ENCODE measurements at regions not wholly inside any gene's neighbourhood (a gene's known extent, or its start where the extent isn't known, plus 50 kb on each side); places are given as distances from the start of the nearest gene placed in this dataset.

DNA sequence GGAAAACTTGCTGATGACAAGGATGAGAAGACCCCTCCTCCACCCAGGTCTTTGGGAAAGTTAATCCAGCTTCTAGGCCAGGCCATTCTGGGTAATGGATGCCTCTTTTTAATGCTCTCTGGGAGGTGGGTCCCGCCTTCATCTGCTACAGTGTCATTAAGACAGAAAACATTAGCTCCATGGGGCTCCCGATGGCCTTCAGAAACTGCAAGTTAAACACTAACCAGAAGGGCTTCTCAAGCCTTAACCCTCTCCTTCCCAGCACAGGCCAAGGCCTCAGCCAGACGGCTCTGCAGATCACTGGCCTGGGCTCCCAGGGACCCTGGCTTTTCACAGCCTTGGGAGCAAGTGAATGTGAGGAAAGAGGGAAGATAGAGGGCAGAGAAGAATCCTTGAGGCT is 364.9 kb downstream of the MATN1 start:
- FAIRE-seq: no peak
- peaks cover 54% of the 10 kb centered on the region for H3K27me3 Mint-ChIP-seq (ENCODE audit: low read depth, unreplicated experiment)

DNA sequence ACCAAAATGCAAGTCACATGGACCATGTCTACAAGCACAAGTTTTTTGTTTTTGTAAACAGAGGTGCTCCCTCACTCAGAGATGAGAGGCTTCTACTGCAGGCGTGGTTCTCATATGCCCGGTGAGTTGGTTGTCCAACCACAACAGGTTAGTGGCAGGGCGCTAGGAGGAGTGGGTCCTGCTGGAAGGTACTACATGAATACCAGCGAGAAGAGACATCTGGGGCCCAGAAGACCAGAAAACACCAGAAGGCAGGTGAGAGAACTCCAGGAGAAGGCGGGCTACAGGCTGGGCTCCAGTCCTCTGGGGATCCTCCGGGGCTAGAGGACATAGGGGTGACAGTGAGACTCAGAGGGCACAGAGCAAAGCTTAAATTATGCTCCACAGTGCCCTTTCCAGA is 366.5 kb downstream of the MATN1 start:
- no peaks in the 10 kb centered on the region for H3K79me2 ChIP-seq (ENCODE audit: insufficient read depth, low read length)
- no peak overlapping the region for H3K27ac ChIP-seq (ENCODE audit: low read depth, low read length)
- H4K20me1 ChIP-seq (ENCODE audit: insufficient read depth, low read length): no peaks in the 10 kb centered on the region
- no peak overlapping the region for H3K9ac ChIP-seq (ENCODE audit: low read length)
- no peaks in the 10 kb centered on the region for H3K27me3 ChIP-seq (ENCODE audit: insufficient read depth, low read length)
- H3K4me1 ChIP-seq (ENCODE audit: insufficient read depth, low read length): no peaks in the 10 kb centered on the region
- H3K9me3 ChIP-seq (ENCODE audit: insufficient read depth, low read depth, low read length): no peaks in the 10 kb centered on the region
- Mint-ChIP-seq H3K4me1 (ENCODE audit: low read depth, unreplicated experiment) (no peaks in the 10 kb centered on the region), H3K27ac (ENCODE audit: unreplicated experiment) (no peak overlapping the region), H3K4me3 (ENCODE audit: unreplicated experiment) (no peak overlapping the region), H3K36me3 (ENCODE audit: low read depth, unreplicated experiment) (no peaks in the 10 kb centered on the region), H3K27me3 (ENCODE audit: low read depth, unreplicated experiment) (peaks cover 46% of the 10 kb centered on the region), H3K9me3 (ENCODE audit: unreplicated experiment) (peaks cover 6% of the 10 kb centered on the region)
- DNase-seq (ENCODE audit: low read depth): no peak
- no peak overlapping the region for H3K4me3 ChIP-seq (ENCODE audit: insufficient read depth, low read depth, low read length)
- no peak overlapping the region for H3K4me2 ChIP-seq (ENCODE audit: low read length)
- no peaks in the 10 kb centered on the region for H3K36me3 ChIP-seq (ENCODE audit: insufficient read depth, low read length)
- H2AFZ ChIP-seq (ENCODE audit: low read depth, low read length): no peak overlapping the region
- TF ChIP-seq, protein P1, sequence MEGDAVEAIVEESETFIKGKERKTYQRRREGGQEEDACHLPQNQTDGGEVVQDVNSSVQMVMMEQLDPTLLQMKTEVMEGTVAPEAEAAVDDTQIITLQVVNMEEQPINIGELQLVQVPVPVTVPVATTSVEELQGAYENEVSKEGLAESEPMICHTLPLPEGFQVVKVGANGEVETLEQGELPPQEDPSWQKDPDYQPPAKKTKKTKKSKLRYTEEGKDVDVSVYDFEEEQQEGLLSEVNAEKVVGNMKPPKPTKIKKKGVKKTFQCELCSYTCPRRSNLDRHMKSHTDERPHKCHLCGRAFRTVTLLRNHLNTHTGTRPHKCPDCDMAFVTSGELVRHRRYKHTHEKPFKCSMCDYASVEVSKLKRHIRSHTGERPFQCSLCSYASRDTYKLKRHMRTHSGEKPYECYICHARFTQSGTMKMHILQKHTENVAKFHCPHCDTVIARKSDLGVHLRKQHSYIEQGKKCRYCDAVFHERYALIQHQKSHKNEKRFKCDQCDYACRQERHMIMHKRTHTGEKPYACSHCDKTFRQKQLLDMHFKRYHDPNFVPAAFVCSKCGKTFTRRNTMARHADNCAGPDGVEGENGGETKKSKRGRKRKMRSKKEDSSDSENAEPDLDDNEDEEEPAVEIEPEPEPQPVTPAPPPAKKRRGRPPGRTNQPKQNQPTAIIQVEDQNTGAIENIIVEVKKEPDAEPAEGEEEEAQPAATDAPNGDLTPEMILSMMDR (IDR thresholded peaks at IDR 0.05; ENCODE audit: insufficient read depth, low read depth, low read length): no peak
- TF ChIP-seq EZH2 (IDR thresholded peaks at IDR 0.05; ENCODE audit: insufficient read depth, low read length): no peak
- FAIRE-seq: no peak

More for the DNA sequence above, 364.9 kb downstream of the MATN1 start:
- no peak overlapping the region for H3K4me3 ChIP-seq (ENCODE audit: insufficient read depth, low read depth, low read length)
- TF ChIP-seq, protein P1 (IDR thresholded peaks at IDR 0.05; ENCODE audit: insufficient read depth, low read depth, low read length): no peak
- TF ChIP-seq EZH2 (IDR thresholded peaks at IDR 0.05; ENCODE audit: insufficient read depth, low read length): no peak
- Mint-ChIP-seq H3K36me3 (ENCODE audit: low read depth, unreplicated experiment) (no peaks in the 10 kb centered on the region), H3K4me1 (ENCODE audit: low read depth, unreplicated experiment) (no peaks in the 10 kb centered on the region), H3K9me3 (ENCODE audit: unreplicated experiment) (peaks cover 6% of the 10 kb centered on the region), H3K27ac (ENCODE audit: unreplicated experiment) (no peak overlapping the region), H3K4me3 (ENCODE audit: unreplicated experiment) (no peak overlapping the region)
- H3K36me3 ChIP-seq (ENCODE audit: insufficient read depth, low read length): no peaks in the 10 kb centered on the region
- H3K4me1 ChIP-seq (ENCODE audit: insufficient read depth, low read length): no peaks in the 10 kb centered on the region
- no peaks in the 10 kb centered on the region for H3K9me3 ChIP-seq (ENCODE audit: insufficient read depth, low read depth, low read length)
- H3K79me2 ChIP-seq (ENCODE audit: insufficient read depth, low read length): no peaks in the 10 kb centered on the region
- no peaks in the 10 kb centered on the region for H4K20me1 ChIP-seq (ENCODE audit: insufficient read depth, low read length)
- no peaks in the 10 kb centered on the region for H3K27me3 ChIP-seq (ENCODE audit: insufficient read depth, low read length)
- no peak for DNase-seq (ENCODE audit: low read depth)
- no peak overlapping the region for H3K9ac ChIP-seq (ENCODE audit: low read length)
- no peak overlapping the region for H3K4me2 ChIP-seq (ENCODE audit: low read length)
- H2AFZ ChIP-seq (ENCODE audit: low read depth, low read length): no peak overlapping the region
- no peak overlapping the region for H3K27ac ChIP-seq (ENCODE audit: low read depth, low read length)

- H3K36me3 ChIP-seq (ENCODE audit: insufficient read depth, low read length): no peaks in the 10 kb centered on the region
- H3K79me2 ChIP-seq (ENCODE audit: insufficient read depth, low read length): no peaks in the 10 kb centered on the region
- H3K4me1 Mint-ChIP-seq (ENCODE audit: low read depth, unreplicated experiment): no peaks in the 10 kb centered on the region
- H3K27ac ChIP-seq (ENCODE audit: low read depth, low read length): no peak overlapping the region
- no peak overlapping the region for H3K4me3 Mint-ChIP-seq (ENCODE audit: unreplicated experiment)
- TF ChIP-seq EZH2 (IDR thresholded peaks at IDR 0.05; ENCODE audit: insufficient read depth, low read length): no peak
- TF ChIP-seq, protein P1 (IDR thresholded peaks at IDR 0.05; ENCODE audit: insufficient read depth, low read depth, low read length): no peak
- peaks cover 30% of the 10 kb centered on the region for H3K27me3 Mint-ChIP-seq (ENCODE audit: low read depth, unreplicated experiment)
- no peak for FAIRE-seq
- H3K9me3 ChIP-seq (ENCODE audit: insufficient read depth, low read depth, low read length): no peaks in the 10 kb centered on the region
- no peak overlapping the region for H3K4me3 ChIP-seq (ENCODE audit: insufficient read depth, low read depth, low read length)
- no peaks in the 10 kb centered on the region for H3K36me3 Mint-ChIP-seq (ENCODE audit: low read depth, unreplicated experiment)
- no peak overlapping the region for H3K9ac ChIP-seq (ENCODE audit: low read length)
- H3K4me1 ChIP-seq (ENCODE audit: insufficient read depth, low read length): no peaks in the 10 kb centered on the region
- peaks cover 5% of the 10 kb centered on the region for H3K9me3 Mint-ChIP-seq (ENCODE audit: unreplicated experiment)
- no peaks in the 10 kb centered on the region for H3K27me3 ChIP-seq (ENCODE audit: insufficient read depth, low read length)
- no peak overlapping the region for H3K27ac Mint-ChIP-seq (ENCODE audit: unreplicated experiment)
- no peak overlapping the region for H3K4me2 ChIP-seq (ENCODE audit: low read length)
- DNase-seq (ENCODE audit: low read depth): no peak
- H2AFZ ChIP-seq (ENCODE audit: low read depth, low read length): no peak overlapping the region
- H4K20me1 ChIP-seq (ENCODE audit: insufficient read depth, low read length): no peaks in the 10 kb centered on the region
These were observed 369.0 kb downstream of the MATN1 start for GRCh38 chr1:30354410-30354809.
